K562 (cell line): ENCODE measurements at regions not wholly inside any gene's neighbourhood (a gene's known extent, or its start where the extent isn't known, plus 50 kb on each side); places are given as distances from the start of the nearest gene placed in this dataset.

Source experiments
- ATAC-seq: fragments of 200-7000 bp; cut with Tn5 transposase; 3 replicates; pipeline ENCODE4 v1.9.1; 2020; ENCODE audit warnings: moderate library complexity
- BruUV-seq: library from RNA; stranded (reverse); fragments of 400-500 nt; replicated peaks from 2 replicates; lab custom pipeline; 2021; lab: Mats Ljungman, UMichigan
- CTCF ChIA-PET: fragments of 300-600 bp; formaldehyde crosslinking; extraction: SDS; loops from one replicate; lab custom pipeline; 2021; ENCODE audit warnings: low intra/inter-chr PET ratio; lab: Yijun Ruan, JAX
- POLR2A ChIA-PET: fragments of 300-600, 350-650 bp; sonication (Branson Sonifier 250); formaldehyde crosslinking; extraction: SDS; loops from one replicate; lab custom pipeline; 2021; ENCODE audit warnings: antibody characterized with exemption, inconsistent platforms; lab: Yijun Ruan, JAX
- DNase-seq, 4 experiments: peaks; one replicate each; pipeline versions ENCODE4 v3.0.0 to v3.0.0-alpha.2; 2011 to 2018; ENCODE audit warnings: low spot score in 3 of 4, mixed read lengths in 3 of 4; ENCODE audit errors: extremely low read depth in 1 of 4
- FAIRE-seq: peaks from 2 replicates; lab custom pipeline; 2011; peaks lifted over from hg19 to GRCh38; lab: Jason Lieb, UNC
- H2AFZ ChIP-seq: 2 replicates; pipeline ENCODE4 v1.6.0; 2011; ENCODE audit warnings: low read depth, low read length, control low read depth, inconsistent platforms
- H3K27ac ChIP-seq: fragments of 200-600 bp; 3 replicates; pipeline ENCODE4 v1.8.0; 2011; ENCODE audit warnings: low read depth, mild to moderate bottlenecking, control low read depth, inconsistent platforms, low read length, moderate library complexity, mixed read lengths; ENCODE audit errors: extremely low read depth
- H3K27me3 ChIP-seq, 2 experiments: fragments of 300-600 bp in 1 of 2; 2 replicates in 1 of 2; 3 replicates in 1 of 2; pipeline versions ENCODE4 v1.6.0 to v1.8.0; 2011; ENCODE audit warnings: inconsistent platforms in 2 of 2, low read length in 2 of 2, mild to moderate bottlenecking in 1 of 2, mixed read lengths in 1 of 2, moderate library complexity in 1 of 2; ENCODE audit not compliant: control insufficient read depth in 2 of 2, insufficient read depth in 2 of 2
- H3K36me3 ChIP-seq: fragments of 300-600 bp; 3 replicates; pipeline ENCODE4 v1.8.0; 2011; ENCODE audit warnings: mild to moderate bottlenecking, low read length, inconsistent platforms; ENCODE audit not compliant: control insufficient read depth, insufficient read depth
- H3K4me1 ChIP-seq, 2 experiments: fragments of 200-600 bp in 1 of 2; replicated peaks in 1 of 2; 2 replicates in 1 of 2; 3 replicates in 1 of 2; pipeline versions ENCODE4 v1.5.1 to v1.8.0; 2011; ENCODE audit warnings: inconsistent platforms in 2 of 2, low read length in 2 of 2, mild to moderate bottlenecking in 1 of 2, mixed read lengths in 1 of 2, moderate library complexity in 1 of 2; ENCODE audit not compliant: control insufficient read depth in 2 of 2, insufficient read depth in 2 of 2
- H3K4me2 ChIP-seq: 2 replicates; pipeline ENCODE4 v1.6.1; 2011; ENCODE audit warnings: low read length, control low read depth, inconsistent platforms, mixed read lengths; ENCODE audit not compliant: insufficient read depth
- H3K4me3 ChIP-seq: fragments of 200-600 bp; sonication (generic), shearing (Covaris generic); 2 replicates; pipeline ENCODE4 v1.5.1; 2016; ENCODE audit warnings: control low read depth, inconsistent platforms
- H3K79me2 ChIP-seq: fragments of 200-600 bp; 3 replicates; pipeline ENCODE4 v1.8.0; 2011; ENCODE audit warnings: low read length, inconsistent platforms; ENCODE audit not compliant: control insufficient read depth, insufficient read depth
- H3K9ac ChIP-seq, 2 experiments: 2 replicates each; pipeline versions ENCODE4 v1.6.0 to v1.6.1; 2011; ENCODE audit warnings: low read depth in 2 of 2, low read length in 2 of 2, control low read depth in 1 of 2, inconsistent platforms in 1 of 2, mild to moderate bottlenecking in 1 of 2, mixed read lengths in 1 of 2; ENCODE audit not compliant: insufficient read depth in 1 of 2
- H3K9me1 ChIP-seq: one replicate; pipeline ENCODE4 v1.6.0; 2011; ENCODE audit warnings: inconsistent platforms, mild to moderate bottlenecking, low read length, moderate library complexity; ENCODE audit not compliant: control insufficient read depth, insufficient read depth
- H3K9me3 ChIP-seq: replicated peaks from 2 replicates; pipeline ENCODE4 v1.5.1; 2011; ENCODE audit warnings: low read depth, low read length, inconsistent platforms; ENCODE audit not compliant: control insufficient read depth, insufficient read depth
- H4K20me1 ChIP-seq: replicated peaks from 2 replicates; pipeline ENCODE4 v1.6.1; 2011; ENCODE audit warnings: low read length, inconsistent platforms, mixed read lengths; ENCODE audit not compliant: control insufficient read depth, insufficient read depth
- ERF ChIP-seq: fragments of 450-650 bp; formaldehyde crosslinking; IDR thresholded peaks from 2 replicates; pipeline ENCODE4 v1.4.0; 2020; ENCODE audit warnings: mild to moderate bottlenecking, mixed read lengths
- EZH2 ChIP-seq: IDR thresholded peaks from 2 replicates; pipeline ENCODE4 v1.6.1; 2012; ENCODE audit warnings: low read depth, mild to moderate bottlenecking, inconsistent platforms, low read length, borderline replicate concordance
- MCM5 ChIP-seq: fragments of 450-650 bp; IDR thresholded peaks from 2 replicates; pipeline ENCODE4 v1.6.1; 2016; ENCODE audit warnings: low read depth
- PPARD ChIP-seq: fragments of 250-450 bp; sonication (Bioruptor Pico); IDR thresholded peaks from 2 replicates; pipeline ENCODE4 v1.8.0; 2022; ENCODE audit warnings: inconsistent platforms, mild to moderate bottlenecking, moderate library complexity
- RCOR1 ChIP-seq, 2 experiments: IDR thresholded peaks; 2 replicates each; pipeline ENCODE4 v1.6.1; 2012; ENCODE audit warnings: low read depth in 2 of 2, low read length in 2 of 2, borderline replicate concordance in 1 of 2, improper control_type of control experiment in 1 of 2
- ZNF316 ChIP-seq: fragments of 450-650 bp; IDR thresholded peaks from 2 replicates; pipeline ENCODE4 v1.6.1; 2016
- WGBS: fragments of 100-300 bp; shearing (Covaris generic); methylation state at CpG from one replicate; pipeline ENCODE4 v1.1.6; 2016; ENCODE audit warnings: low coverage, mixed read lengths; ENCODE audit not compliant: insufficient coverage; ENCODE audit errors: missing lambda C conversion rate; 5-methylcytosine and 5-hydroxymethylcytosine counted together
- in situ Hi-C: fragments of 300-500 bp; cut with MboI; formaldehyde crosslinking; loops from 4 replicates; pipeline ENCODE4 v1.15.0; 2018; ENCODE audit warnings: inconsistent platforms, mixed read lengths
- intact Hi-C: fragments of 100-400 bp; cut with micrococcal nuclease; formaldehyde crosslinking; loops from 2 replicates; pipeline ENCODE4 v1.14.2; 2022
- TF ChIP-seq, protein P1 (sequence below), 2 experiments: IDR thresholded peaks; 2 replicates each; pipeline ENCODE4 v1.6.1; 2012; ENCODE audit warnings: improper control_type of control experiment in 2 of 2, low read depth in 2 of 2, low read length in 2 of 2, borderline replicate concordance in 1 of 2

DNA sequence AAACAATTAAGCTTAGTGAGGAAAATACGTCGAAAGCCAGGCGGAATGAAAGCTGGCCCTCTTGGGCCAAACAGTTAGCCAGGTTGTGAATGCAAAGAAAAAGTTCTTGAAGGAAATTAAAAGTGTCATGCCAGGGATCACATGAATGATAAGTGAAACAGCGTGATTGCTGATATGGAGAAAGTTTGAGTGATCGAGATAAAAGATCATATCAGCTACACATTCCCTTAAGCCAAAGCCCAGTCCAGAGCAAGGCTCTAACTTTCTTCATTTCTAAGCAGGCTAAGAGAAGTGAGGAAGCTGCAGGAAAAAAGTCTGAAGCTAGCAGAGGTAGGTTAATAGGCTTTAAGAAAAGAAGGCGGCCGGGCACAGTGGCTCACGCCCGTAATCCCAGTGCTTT is 254.0 kb downstream of the EFNB2 start:
- DNase-seq, result no peak
- WGBS, result 0% methylated on average over 7 of the region's 9 CpGs
- no peak for ATAC-seq
- Histone ChIP-seq H2AFZ (no peak overlapping the region), H3K4me1 (no peaks in the 10 kb centered on the region), H4K20me1 (no peaks in the 10 kb centered on the region), H3K9me3 (no peaks in the 10 kb centered on the region), H3K27me3 (no peaks in the 10 kb centered on the region), H3K4me3 (no peak overlapping the region)
- intact Hi-C loops (no loop called here), in situ Hi-C loops (no loop called here)
- BruUV-seq, result no TSS peak
- POLR2A ChIA-PET, result no interaction called here
- no peak for TF ChIP-seq PPARD
- no peak for TF ChIP-seq EZH2
- TF ChIP-seq RCOR1 (IDR thresholded peaks at IDR 0.05; ENCODE audit: borderline replicate concordance in 1 of 2, low read depth in 2 of 2, low read length in 2 of 2), result no peak
- no peak for TF ChIP-seq ZNF316
- no peak for TF ChIP-seq MCM5
- TF ChIP-seq ERF (CRISPR knock-in tag), result no peak
- TF ChIP-seq, protein P1, sequence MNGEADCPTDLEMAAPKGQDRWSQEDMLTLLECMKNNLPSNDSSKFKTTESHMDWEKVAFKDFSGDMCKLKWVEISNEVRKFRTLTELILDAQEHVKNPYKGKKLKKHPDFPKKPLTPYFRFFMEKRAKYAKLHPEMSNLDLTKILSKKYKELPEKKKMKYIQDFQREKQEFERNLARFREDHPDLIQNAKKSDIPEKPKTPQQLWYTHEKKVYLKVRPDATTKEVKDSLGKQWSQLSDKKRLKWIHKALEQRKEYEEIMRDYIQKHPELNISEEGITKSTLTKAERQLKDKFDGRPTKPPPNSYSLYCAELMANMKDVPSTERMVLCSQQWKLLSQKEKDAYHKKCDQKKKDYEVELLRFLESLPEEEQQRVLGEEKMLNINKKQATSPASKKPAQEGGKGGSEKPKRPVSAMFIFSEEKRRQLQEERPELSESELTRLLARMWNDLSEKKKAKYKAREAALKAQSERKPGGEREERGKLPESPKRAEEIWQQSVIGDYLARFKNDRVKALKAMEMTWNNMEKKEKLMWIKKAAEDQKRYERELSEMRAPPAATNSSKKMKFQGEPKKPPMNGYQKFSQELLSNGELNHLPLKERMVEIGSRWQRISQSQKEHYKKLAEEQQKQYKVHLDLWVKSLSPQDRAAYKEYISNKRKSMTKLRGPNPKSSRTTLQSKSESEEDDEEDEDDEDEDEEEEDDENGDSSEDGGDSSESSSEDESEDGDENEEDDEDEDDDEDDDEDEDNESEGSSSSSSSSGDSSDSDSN (IDR thresholded peaks at IDR 0.05; ENCODE audit: borderline replicate concordance in 1 of 2, low read depth in 2 of 2, low read length in 2 of 2), result no peak
- TF ChIP-seq, all 486 proteins: peak for 0
- no peak overlapping the region for H3K27ac ChIP-seq
- H3K79me2 ChIP-seq, result no peaks in the 10 kb centered on the region
- no peak overlapping the region for H3K4me2 ChIP-seq
- no peaks in the 10 kb centered on the region for H3K9me1 ChIP-seq
- no peak overlapping the region for H3K9ac ChIP-seq
- no peaks in the 10 kb centered on the region for H3K36me3 ChIP-seq
- FAIRE-seq, result no peak
- CTCF ChIA-PET, result no interaction called here
